Uterus (tissue), 2 donors: ENCODE measurements at regions not wholly inside any gene's neighbourhood (a gene's known extent, or its start where the extent isn't known, plus 50 kb on each side); places are given as distances from the start of the nearest gene placed in this dataset.

ENCODE experiments used
- CTCF ChIP-seq, 4 experiments: fragments of 200-600 bp in 2 of 4; fragments of 450-650 bp in 2 of 4; sonication (generic) in 2 of 4; IDR thresholded peaks; one replicate each; pipeline ENCODE4 v1.5.1; 2016 to 2019; ENCODE audit warnings: antibody characterized with exemption in 4 of 4, mild to moderate bottlenecking in 2 of 4, moderate library complexity in 1 of 4
- POLR2A ChIP-seq, 2 donors: fragments of 450-650 bp; IDR thresholded peaks; one replicate each; pipeline ENCODE4 v1.6.1; 2016; ENCODE audit warnings: antibody characterized with exemption in 2 of 2, mild to moderate bottlenecking in 1 of 2, moderate library complexity in 1 of 2

- TF ChIP-seq CTCF (IDR thresholded peaks at IDR 0.05) (no peak), POLR2A (IDR thresholded peaks at IDR 0.05) (no peak)
These were observed 299.3 kb downstream of the ANXA1 start for GRCh38 chr9:73451003-73451402.
